Neural progenitor cell (in vitro differentiated cells): ENCODE measurements at regions not wholly inside any gene's neighbourhood (a gene's known extent, or its start where the extent isn't known, plus 50 kb on each side); places are given as distances from the start of the nearest gene placed in this dataset.

Experiments
- DNase-seq: peaks from one replicate; pipeline ENCODE4 v3.0.0-alpha.2; 2016; ENCODE audit warnings: low spot score
- H2AFZ ChIP-seq: fragments of 200-600 bp; sonication (generic); replicated peaks from 2 replicates; pipeline ENCODE4 v1.6.1; 2016; ENCODE audit warnings: antibody characterized with exemption
- H3F3A ChIP-seq: fragments of 200-600 bp; sonication (generic); 2 replicates; pipeline ENCODE4 v1.6.1; 2016; ENCODE audit warnings: antibody characterized with exemption, low read depth
- H3K27ac ChIP-seq: fragments of 200-600 bp; sonication (generic); 2 replicates; pipeline ENCODE4 v1.5.1; 2016; ENCODE audit warnings: mild to moderate bottlenecking
- H3K27me3 ChIP-seq: fragments of 200-600 bp; sonication (generic); 2 replicates; pipeline ENCODE4 v1.6.1; 2016; ENCODE audit warnings: mild to moderate bottlenecking, moderate library complexity
- H3K36me3 ChIP-seq: fragments of 200-600 bp; sonication (generic); 2 replicates; pipeline ENCODE4 v1.5.1; 2016
- H3K4me1 ChIP-seq: fragments of 200-600 bp; sonication (generic); 2 replicates; pipeline ENCODE4 v1.6.1; 2016; ENCODE audit warnings: mixed run types
- H3K4me2 ChIP-seq: fragments of 200-600 bp; sonication (generic); 2 replicates; pipeline ENCODE4 v1.6.1; 2016
- H3K4me3 ChIP-seq: fragments of 200-600 bp; sonication (generic); 2 replicates; pipeline ENCODE4 v1.5.1; 2016
- H3K79me2 ChIP-seq: fragments of 200-600 bp; sonication (generic); 2 replicates; pipeline ENCODE4 v1.6.1; 2016; ENCODE audit warnings: low read depth
- H3K9ac ChIP-seq: fragments of 200-600 bp; sonication (generic); 2 replicates; pipeline ENCODE4 v1.6.1; 2016
- H3K9me3 ChIP-seq: fragments of 200-600 bp; sonication (generic); 2 replicates; pipeline ENCODE4 v1.5.1; 2016; ENCODE audit warnings: low read depth
- H4K20me1 ChIP-seq: fragments of 200-600 bp; sonication (generic); 2 replicates; pipeline ENCODE4 v1.6.1; 2016; ENCODE audit warnings: low read depth
- H3K27ac Mint-ChIP-seq: 3 replicates; pipeline ENCODE4 v1.8.0; 2021; ENCODE audit warnings: mixed read lengths
- H3K27me3 Mint-ChIP-seq: 2 replicates; pipeline ENCODE4 v1.8.0; 2022; ENCODE audit warnings: low read depth, mild to moderate bottlenecking, inconsistent platforms, moderate library complexity, mixed read lengths; ENCODE audit not compliant: insufficient read depth
- H3K36me3 Mint-ChIP-seq: 3 replicates; pipeline ENCODE4 v1.8.0; 2021; ENCODE audit warnings: mixed read lengths
- H3K4me1 Mint-ChIP-seq: 3 replicates; pipeline ENCODE4 v1.8.0; 2021; ENCODE audit warnings: mixed read lengths
- H3K4me3 Mint-ChIP-seq: 3 replicates; pipeline ENCODE4 v1.8.0; 2021; ENCODE audit warnings: mild to moderate bottlenecking, moderate library complexity, mixed read lengths
- H3K9me3 Mint-ChIP-seq: 3 replicates; pipeline ENCODE4 v1.8.0; 2020; ENCODE audit warnings: mixed read lengths
- CTCF ChIP-seq: fragments of 200-600 bp; sonication (generic); IDR thresholded peaks from 2 replicates; pipeline ENCODE4 v1.5.1; 2017; ENCODE audit warnings: antibody characterized with exemption, mild to moderate bottlenecking
- EZH2 ChIP-seq: fragments of 200-600 bp; sonication (generic); IDR thresholded peaks from 2 replicates; pipeline ENCODE4 v1.6.1; 2017; ENCODE audit warnings: antibody characterized with exemption, mild to moderate bottlenecking, moderate library complexity
- EZH2phosphoT487 ChIP-seq: fragments of 200-600 bp; sonication (generic); IDR thresholded peaks from 2 replicates; pipeline ENCODE4 v1.6.1; 2017; ENCODE audit warnings: antibody characterized with exemption

DNA sequence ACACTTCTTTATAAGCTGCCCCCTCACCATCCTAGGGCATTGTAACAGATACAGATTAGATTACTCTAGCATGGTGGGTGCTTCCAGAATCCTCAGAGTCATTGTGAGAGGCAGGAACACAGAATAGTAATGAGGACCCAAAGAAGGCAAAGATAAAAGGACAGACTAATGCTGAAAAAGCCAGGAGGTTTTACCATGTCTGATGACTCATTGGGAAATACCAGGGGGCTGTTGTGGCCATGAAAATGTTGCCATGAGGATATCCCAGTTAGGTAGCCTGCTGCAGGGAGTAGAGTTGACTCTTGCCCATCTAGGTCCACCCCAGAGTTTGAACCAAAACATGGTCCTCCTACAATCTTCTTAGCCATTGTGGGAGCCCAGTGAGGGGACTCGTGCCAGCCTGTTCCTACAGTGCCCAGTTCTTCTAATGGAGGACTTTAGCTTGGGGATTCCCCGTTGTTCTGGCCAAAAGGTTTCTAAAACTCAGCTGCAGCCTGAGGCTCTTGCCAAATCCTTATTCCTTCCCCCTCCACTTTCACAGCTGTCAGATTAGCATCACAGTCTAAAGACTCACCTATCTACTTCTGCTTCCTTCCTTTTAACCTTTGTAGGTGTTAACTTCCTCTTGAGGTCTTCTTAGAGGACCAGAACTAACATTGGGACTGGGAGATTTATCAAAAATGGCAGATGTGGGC lies 586.0 kb upstream of the AADAT start:
- Mint-ChIP-seq H3K4me3 (no peak overlapping the region), H3K9me3 (peaks cover 11% of the 10 kb centered on the region), H3K27ac (no peak overlapping the region), H3K36me3 (peaks cover 3% of the 10 kb centered on the region), H3K27me3 (no peaks in the 10 kb centered on the region), H3K4me1 (peaks cover 16% of the 10 kb centered on the region)
- Histone ChIP-seq H3K27me3 (no peaks in the 10 kb centered on the region), H3K4me3 (no peak overlapping the region), H3K36me3 (no peaks in the 10 kb centered on the region), H3K4me1 (peaks cover 3% of the 10 kb centered on the region), H4K20me1 (no peaks in the 10 kb centered on the region), H3F3A (no peaks in the 10 kb centered on the region), H3K4me2 (no peak overlapping the region), H2AFZ (no peak overlapping the region), H3K9me3 (no peaks in the 10 kb centered on the region), H3K27ac (no peak overlapping the region), H3K79me2 (no peaks in the 10 kb centered on the region), H3K9ac (no peak overlapping the region)
- peak; percentile 15 for DNase-seq
- TF ChIP-seq EZH2phosphoT487 (no peak), EZH2 (no peak), CTCF (no peak)

DNA sequence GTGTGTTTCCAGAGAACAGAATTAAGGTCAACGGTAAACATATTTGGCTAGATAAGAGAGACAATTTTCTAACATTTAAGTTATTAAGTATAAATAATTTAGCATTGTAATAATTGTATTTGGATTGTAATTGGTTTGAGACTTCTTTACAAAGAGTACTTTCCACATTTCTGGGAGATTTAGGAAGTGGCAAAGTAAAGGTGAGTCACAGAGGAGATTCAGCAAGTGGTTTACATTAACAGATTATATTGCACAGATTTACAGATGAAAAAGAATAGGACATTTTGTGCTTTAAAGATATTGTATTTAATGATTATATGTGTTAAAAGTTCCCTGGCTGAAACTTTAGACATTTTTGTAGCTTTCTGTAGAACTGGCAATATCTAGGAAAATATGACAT lies 584.4 kb upstream of the AADAT start:
- no peak for TF ChIP-seq EZH2
- TF ChIP-seq CTCF = no peak
- TF ChIP-seq EZH2phosphoT487 = no peak
- Histone ChIP-seq H2AFZ (no peak overlapping the region), H3K27ac (no peak overlapping the region), H3F3A (no peaks in the 10 kb centered on the region), H4K20me1 (no peaks in the 10 kb centered on the region), H3K4me2 (no peak overlapping the region), H3K9me3 (no peaks in the 10 kb centered on the region), H3K4me3 (no peak overlapping the region), H3K27me3 (no peaks in the 10 kb centered on the region), H3K9ac (no peak overlapping the region), H3K79me2 (no peaks in the 10 kb centered on the region), H3K36me3 (no peaks in the 10 kb centered on the region), H3K4me1 (peaks cover 3% of the 10 kb centered on the region)
- Mint-ChIP-seq H3K9me3 (peaks cover 11% of the 10 kb centered on the region), H3K27ac (no peak overlapping the region), H3K27me3 (no peaks in the 10 kb centered on the region), H3K4me1 (peaks cover 16% of the 10 kb centered on the region), H3K36me3 (peaks cover 2% of the 10 kb centered on the region), H3K4me3 (no peak overlapping the region)
- no peak for DNase-seq

GRCh38 chr4:170672381-170672965 lies 582.7 kb upstream of the AADAT start:
- Mint-ChIP-seq H3K4me3 (no peak overlapping the region), H3K9me3 (no peaks in the 10 kb centered on the region), H3K4me1 (peaks cover 18% of the 10 kb centered on the region), H3K27ac (no peak overlapping the region), H3K36me3 (no peaks in the 10 kb centered on the region), H3K27me3 (no peaks in the 10 kb centered on the region)
- no peak overlapping the region for H3K4me2 ChIP-seq
- H3K79me2 ChIP-seq = no peaks in the 10 kb centered on the region
- no peaks in the 10 kb centered on the region for H3K36me3 ChIP-seq
- no peak overlapping the region for H3K9ac ChIP-seq
- no peak overlapping the region for H3K4me3 ChIP-seq
- H3K27ac ChIP-seq = no peak overlapping the region
- DNase-seq = no peak
- H4K20me1 ChIP-seq = no peaks in the 10 kb centered on the region
- H3K27me3 ChIP-seq = no peaks in the 10 kb centered on the region
- H3F3A ChIP-seq = no peaks in the 10 kb centered on the region
- TF ChIP-seq EZH2 (no peak), CTCF (no peak), EZH2phosphoT487 (no peak)
- no peaks in the 10 kb centered on the region for H3K9me3 ChIP-seq
- no peak overlapping the region for H2AFZ ChIP-seq
- H3K4me1 ChIP-seq = peaks cover 3% of the 10 kb centered on the region
